ENCODE measurements at regions not wholly inside any gene's neighbourhood (a gene's known extent, or its start where the extent isn't known, plus 50 kb on each side); places are given as distances from the start of the nearest gene placed in this dataset.

GRCh38 chr12:131615326-131616042 lies 95.4 kb upstream of the SFSWAP start:
- Histone ChIP-seq H3K4me1 (ENCODE audit: control insufficient read depth, extremely low read depth, insufficient read depth, low read length) (no peaks in the 10 kb centered on the region), H3K36me3 (ENCODE audit: control insufficient read depth in 2 of 2, extremely low read depth in 1 of 2, insufficient read depth in 2 of 2, low read length in 2 of 2) (no peaks in the 10 kb centered on the region), H4K20me1 (ENCODE audit: control insufficient read depth, extremely low read depth, insufficient read depth, low read length) (no peaks in the 10 kb centered on the region), H3K9me1 (ENCODE audit: control insufficient read depth, extremely low read depth, insufficient read depth, low read length) (no peaks in the 10 kb centered on the region), H3K27me3 (ENCODE audit: control insufficient read depth, extremely low read depth, insufficient read depth, low read length) (peaks cover 7% of the 10 kb centered on the region), H3K79me2 (ENCODE audit: control insufficient read depth, insufficient read depth, low read length) (no peaks in the 10 kb centered on the region), H2AFZ (ENCODE audit: control insufficient read depth, low read length) (no peak overlapping the region), H3K4me3 (ENCODE audit: control insufficient read depth in 2 of 3, extremely low read depth in 1 of 3, insufficient read depth in 2 of 3, low read depth in 1 of 3, low read length in 3 of 3) (no peak overlapping the region), H3K9me3 (ENCODE audit: control insufficient read depth, low read depth, low read length) (no peaks in the 10 kb centered on the region), H3K4me2 (ENCODE audit: control insufficient read depth, extremely low read depth, insufficient read depth, low read depth, low read length) (no peak overlapping the region), H3K9ac (ENCODE audit: control insufficient read depth, extremely low read depth, insufficient read depth, low read length) (no peak overlapping the region), H3K27ac (ENCODE audit: control insufficient read depth, insufficient read depth, low read length) (no peak overlapping the region)
- DNase-seq (ENCODE audit: low read depth, low spot score) (no peak), FAIRE-seq (no peak)
- TF ChIP-seq EZH2 (IDR thresholded peaks at IDR 0.05; ENCODE audit: low read length) (no peak), CTCF (optimal IDR thresholded peaks at IDR 0.05 in 1 of 3, IDR thresholded peaks at IDR 0.05 in 1 of 3, conservative IDR thresholded peaks at IDR 0.05 in 1 of 3; ENCODE audit: extremely low read depth in 1 of 3, insufficient read depth in 2 of 3, low read length in 3 of 3) (no peak)
- dilution Hi-C loops (cut with MboI; ENCODE audit: extremely low pct_ligation_motif_present, low sequenced_read_pairs): no loop called here

- dilution Hi-C loops (cut with MboI; ENCODE audit: extremely low pct_ligation_motif_present, low sequenced_read_pairs): no loop called here
- Histone ChIP-seq H3K9me3 (ENCODE audit: control insufficient read depth, low read depth, low read length) (no peaks in the 10 kb centered on the region), H2AFZ (ENCODE audit: control insufficient read depth, low read length) (no peak overlapping the region), H3K36me3 (ENCODE audit: control insufficient read depth in 2 of 2, extremely low read depth in 1 of 2, insufficient read depth in 2 of 2, low read length in 2 of 2) (no peaks in the 10 kb centered on the region), H3K27ac (ENCODE audit: control insufficient read depth, insufficient read depth, low read length) (no peak overlapping the region), H3K9me1 (ENCODE audit: control insufficient read depth, extremely low read depth, insufficient read depth, low read length) (no peaks in the 10 kb centered on the region), H3K27me3 (ENCODE audit: control insufficient read depth, extremely low read depth, insufficient read depth, low read length) (peaks cover 7% of the 10 kb centered on the region), H3K4me1 (ENCODE audit: control insufficient read depth, extremely low read depth, insufficient read depth, low read length) (no peaks in the 10 kb centered on the region), H3K9ac (ENCODE audit: control insufficient read depth, extremely low read depth, insufficient read depth, low read length) (no peak overlapping the region), H3K4me2 (ENCODE audit: control insufficient read depth, extremely low read depth, insufficient read depth, low read depth, low read length) (no peak overlapping the region), H4K20me1 (ENCODE audit: control insufficient read depth, extremely low read depth, insufficient read depth, low read length) (no peaks in the 10 kb centered on the region), H3K79me2 (ENCODE audit: control insufficient read depth, insufficient read depth, low read length) (no peaks in the 10 kb centered on the region), H3K4me3 (ENCODE audit: control insufficient read depth in 2 of 3, extremely low read depth in 1 of 3, insufficient read depth in 2 of 3, low read depth in 1 of 3, low read length in 3 of 3) (no peak overlapping the region)
- FAIRE-seq: no peak
- no peak for DNase-seq (ENCODE audit: low read depth, low spot score)
- TF ChIP-seq EZH2 (IDR thresholded peaks at IDR 0.05; ENCODE audit: low read length): no peak
- no peak for TF ChIP-seq CTCF (optimal IDR thresholded peaks at IDR 0.05 in 1 of 3, IDR thresholded peaks at IDR 0.05 in 1 of 3, conservative IDR thresholded peaks at IDR 0.05 in 1 of 3; ENCODE audit: extremely low read depth in 1 of 3, insufficient read depth in 2 of 3, low read length in 3 of 3)
Observed at GRCh38 chr12:131616043-131616700, 94.7 kb upstream of the SFSWAP start.

Data from keratinocyte (primary cell).